Esophagus muscularis mucosa (tissue), 4 donors: ENCODE measurements at regions not wholly inside any gene's neighbourhood (a gene's known extent, or its start where the extent isn't known, plus 50 kb on each side); places are given as distances from the start of the nearest gene placed in this dataset.

ENCODE experiments used
- EP300 ChIP-seq: sonication (generic); formaldehyde crosslinking; IDR thresholded peaks from one replicate; pipeline ENCODE4 v1.6.1; 2017; ENCODE audit warnings: antibody characterized with exemption
- POLR2A ChIP-seq: fragments of 450-650 bp; IDR thresholded peaks from one replicate; pipeline ENCODE4 v1.6.1; 2017; ENCODE audit warnings: antibody characterized with exemption, moderate library complexity, mild to moderate bottlenecking, low read depth
- POLR2AphosphoS5 ChIP-seq, 2 donors: sonication (generic); formaldehyde crosslinking; IDR thresholded peaks; one replicate each; pipeline ENCODE4 v1.6.1; 2017; ENCODE audit warnings: antibody characterized with exemption in 2 of 2
- TF ChIP-seq, protein P1 (sequence below), 3 experiments: fragments of 200-600 bp in 2 of 3; fragments of 450-650 bp in 1 of 3; sonication (generic) in 2 of 3; IDR thresholded peaks; one replicate each; pipeline ENCODE4 v1.5.1; 2017 to 2019; ENCODE audit warnings: antibody characterized with exemption in 3 of 3, mild to moderate bottlenecking in 2 of 3, moderate library complexity in 1 of 3

DNA sequence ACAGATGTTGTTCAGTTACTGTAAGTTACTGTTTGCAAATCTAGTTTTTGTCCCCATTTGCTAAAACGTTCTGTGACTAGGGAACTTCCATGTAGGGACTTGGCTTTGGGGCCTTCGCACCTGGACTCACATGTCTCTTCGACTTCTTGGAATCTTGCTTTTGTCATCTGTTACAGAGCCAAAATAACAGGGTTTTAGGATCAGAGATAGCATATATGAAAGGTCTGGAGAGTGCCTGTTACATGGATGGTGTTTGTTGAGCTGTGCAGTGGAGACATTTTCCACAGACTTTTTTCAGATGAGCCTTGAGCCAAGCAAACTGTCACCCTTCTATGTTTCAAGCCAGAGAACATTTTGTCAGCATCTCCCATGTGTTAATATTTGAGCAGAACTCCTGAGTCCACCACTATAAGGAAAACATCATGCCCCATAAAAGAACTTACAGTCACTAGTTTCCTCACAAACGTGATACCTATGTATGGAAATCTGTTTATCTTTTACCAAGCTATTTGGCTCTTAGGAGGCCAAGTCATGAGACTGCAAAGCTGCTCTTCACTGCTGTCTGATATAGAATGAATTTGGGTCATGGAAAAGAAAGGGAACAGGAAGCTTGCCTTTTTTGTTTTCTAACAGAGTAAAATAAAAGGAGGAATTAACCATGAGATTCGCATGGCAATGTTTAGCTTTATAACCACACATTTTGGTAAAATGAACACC is 818.6 kb upstream of the IGFBP3 start:
- TF ChIP-seq, protein P1, sequence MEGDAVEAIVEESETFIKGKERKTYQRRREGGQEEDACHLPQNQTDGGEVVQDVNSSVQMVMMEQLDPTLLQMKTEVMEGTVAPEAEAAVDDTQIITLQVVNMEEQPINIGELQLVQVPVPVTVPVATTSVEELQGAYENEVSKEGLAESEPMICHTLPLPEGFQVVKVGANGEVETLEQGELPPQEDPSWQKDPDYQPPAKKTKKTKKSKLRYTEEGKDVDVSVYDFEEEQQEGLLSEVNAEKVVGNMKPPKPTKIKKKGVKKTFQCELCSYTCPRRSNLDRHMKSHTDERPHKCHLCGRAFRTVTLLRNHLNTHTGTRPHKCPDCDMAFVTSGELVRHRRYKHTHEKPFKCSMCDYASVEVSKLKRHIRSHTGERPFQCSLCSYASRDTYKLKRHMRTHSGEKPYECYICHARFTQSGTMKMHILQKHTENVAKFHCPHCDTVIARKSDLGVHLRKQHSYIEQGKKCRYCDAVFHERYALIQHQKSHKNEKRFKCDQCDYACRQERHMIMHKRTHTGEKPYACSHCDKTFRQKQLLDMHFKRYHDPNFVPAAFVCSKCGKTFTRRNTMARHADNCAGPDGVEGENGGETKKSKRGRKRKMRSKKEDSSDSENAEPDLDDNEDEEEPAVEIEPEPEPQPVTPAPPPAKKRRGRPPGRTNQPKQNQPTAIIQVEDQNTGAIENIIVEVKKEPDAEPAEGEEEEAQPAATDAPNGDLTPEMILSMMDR (IDR thresholded peaks at IDR 0.05), result no peak
- TF ChIP-seq POLR2A (no peak), POLR2AphosphoS5 (IDR thresholded peaks at IDR 0.05) (no peak), EP300 (no peak)
